ENCODE measurements at regions not wholly inside any gene's neighbourhood (a gene's known extent, or its start where the extent isn't known, plus 50 kb on each side); places are given as distances from the start of the nearest gene placed in this dataset.
"Not testable (repeated sequence)": the region's sequence is repeated elsewhere in the genome, so short reads cannot be mapped to it uniquely, and the experiment has no call there.

GRCh38 chr6:156602066-156602385, 175.2 kb upstream of the ARID1B start:
- no peak for DNase-seq (ENCODE audit: low read depth, low spot score)

GRCh38 chr6:156601152-156602065, 175.8 kb upstream of the ARID1B start:
- no peak for DNase-seq (ENCODE audit: low read depth, low spot score)

GRCh38 chr6:156600678-156601077, 176.5 kb upstream of the ARID1B start:
- no peak for DNase-seq (ENCODE audit: low read depth, low spot score)

- DNase-seq (ENCODE audit: low read depth, low spot score): no peak
Measured at GRCh38 chr6:156599978-156600590, 177.1 kb upstream of the ARID1B start.

GRCh38 chr6:156599366-156599765, 177.8 kb upstream of the ARID1B start:
- DNase-seq (ENCODE audit: low read depth, low spot score): no peak

GRCh38 chr6:156598855-156599180, 178.4 kb upstream of the ARID1B start:
- no peak for DNase-seq (ENCODE audit: low read depth, low spot score)

GRCh38 chr6:156598071-156598854, 178.9 kb upstream of the ARID1B start:
- DNase-seq (ENCODE audit: low read depth, low spot score): no peak

- DNase-seq (ENCODE audit: low read depth, low spot score): no peak
Measured at GRCh38 chr6:156597095-156597494, 180.1 kb upstream of the ARID1B start.

- no peak for DNase-seq (ENCODE audit: low read depth, low spot score)
Measured at GRCh38 chr6:156595476-156595875, 181.7 kb upstream of the ARID1B start.

- no peak for DNase-seq (ENCODE audit: low read depth, low spot score)
Measured at GRCh38 chr6:156593893-156594292, 183.3 kb upstream of the ARID1B start.

- no peak for DNase-seq (ENCODE audit: low read depth, low spot score)
Measured at GRCh38 chr6:156593127-156593526, 184.1 kb upstream of the ARID1B start.

- DNase-seq (ENCODE audit: low read depth, low spot score): no peak
Measured at GRCh38 chr6:156590482-156590881, 186.7 kb upstream of the ARID1B start.

GRCh38 chr6:156589281-156589680, 187.9 kb upstream of the ARID1B start:
- DNase-seq (ENCODE audit: low read depth, low spot score): no peak

GRCh38 chr6:156587751-156588301, 189.4 kb upstream of the ARID1B start:
- no peak for DNase-seq (ENCODE audit: low read depth, low spot score)

GRCh38 chr6:156587071-156587470, 190.1 kb upstream of the ARID1B start:
- DNase-seq (ENCODE audit: low read depth, low spot score): no peak

GRCh38 chr6:156585859-156586258, 191.3 kb upstream of the ARID1B start:
- DNase-seq (ENCODE audit: low read depth, low spot score): no peak

GRCh38 chr6:156584121-156584520, 193.1 kb upstream of the ARID1B start:
- DNase-seq (ENCODE audit: low read depth, low spot score): not testable (repeated sequence)

- DNase-seq (ENCODE audit: low read depth, low spot score): no peak
Measured at GRCh38 chr6:156583083-156583482, 194.1 kb upstream of the ARID1B start.

- no peak for DNase-seq (ENCODE audit: low read depth, low spot score)
Measured at GRCh38 chr6:156582509-156582992, 194.6 kb upstream of the ARID1B start.

- DNase-seq (ENCODE audit: low read depth, low spot score): no peak
Measured at GRCh38 chr6:156579564-156579963, 197.6 kb upstream of the ARID1B start.

- DNase-seq (ENCODE audit: low read depth, low spot score): no peak
Measured at GRCh38 chr6:156577749-156578148, 199.4 kb upstream of the ARID1B start.

- DNase-seq (ENCODE audit: low read depth, low spot score): no peak
Measured at GRCh38 chr6:156575361-156575760, 201.8 kb upstream of the ARID1B start.
